ENCODE measurements at regions not wholly inside any gene's neighbourhood (a gene's known extent, or its start where the extent isn't known, plus 50 kb on each side); places are given as distances from the start of the nearest gene placed in this dataset.

GRCh38 chr5:166977911-166978422, 1313.5 kb upstream of the WWC1 start:
- DNase-seq, result no peak

- DNase-seq, result no peak
Measured at GRCh38 chr5:166979307-166979895, 1312.0 kb upstream of the WWC1 start.

- DNase-seq, result no peak
Measured at GRCh38 chr5:166980666-166981065, 1310.8 kb upstream of the WWC1 start.

DNA sequence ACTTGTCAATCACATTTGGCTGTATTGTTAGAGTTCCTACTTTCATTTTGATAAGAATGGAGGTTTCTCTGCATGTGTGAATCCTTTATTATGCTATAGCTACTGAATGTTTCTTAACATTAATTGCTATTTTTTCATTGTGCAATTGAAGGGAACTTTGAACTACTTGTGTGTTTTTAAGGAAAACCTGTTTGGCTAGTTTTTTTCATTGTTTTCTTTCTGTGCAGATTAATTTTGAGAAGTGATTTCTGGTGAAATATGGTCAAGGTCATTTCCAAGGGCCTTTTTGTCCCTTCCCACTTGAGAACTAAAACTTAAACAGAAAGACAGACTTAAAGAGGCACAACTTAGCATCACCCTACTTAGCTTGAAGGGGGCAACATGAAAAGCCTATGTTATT, 1309.2 kb upstream of the WWC1 start:
- DNase-seq, result no peak

GRCh38 chr5:166991601-166992000, 1299.8 kb upstream of the WWC1 start:
- DNase-seq, result no peak

- no peak for DNase-seq
Measured at GRCh38 chr5:166992108-166992507, 1299.3 kb upstream of the WWC1 start.

DNA sequence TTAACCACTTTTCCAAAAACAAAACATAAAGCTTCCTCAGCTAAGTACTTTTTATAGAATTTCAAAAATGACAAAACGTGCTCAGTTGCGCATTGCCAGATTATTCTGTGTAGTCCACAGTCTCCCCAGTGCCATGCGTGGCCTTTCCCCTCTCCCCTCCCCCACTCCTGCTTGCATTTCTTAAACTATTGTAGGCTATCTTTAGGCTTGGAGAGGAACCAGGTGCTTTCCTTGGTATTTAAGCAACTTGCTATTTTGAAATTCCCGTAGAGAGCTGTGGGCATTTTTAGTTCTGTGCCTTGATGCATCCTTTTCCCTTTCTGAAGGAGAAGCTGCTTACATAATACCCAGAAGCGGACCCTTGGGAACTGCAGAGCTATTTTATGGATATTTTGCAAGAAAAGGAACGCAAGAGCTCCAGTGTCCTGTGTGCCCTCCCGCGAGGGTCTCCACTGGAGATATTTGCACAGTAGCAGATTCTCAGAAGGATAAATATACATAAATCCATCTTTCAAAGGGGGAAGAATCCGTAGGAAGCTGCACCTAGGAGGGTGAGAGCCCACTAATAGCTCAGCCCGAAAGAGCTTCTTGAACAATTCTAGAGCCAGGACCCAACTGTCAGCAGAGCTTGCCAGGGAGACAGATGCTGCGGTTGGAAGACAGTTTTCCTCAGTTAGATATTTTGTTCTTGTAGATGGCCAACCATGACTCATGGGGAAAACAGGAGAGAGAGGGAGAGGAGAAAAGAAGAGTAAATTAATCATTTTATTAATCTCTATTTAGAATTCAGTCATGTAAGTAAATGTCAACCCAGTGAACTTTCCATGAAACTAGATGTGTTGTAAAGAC, 1298.3 kb upstream of the WWC1 start:
- no peak for DNase-seq

- no peak for DNase-seq
Measured at GRCh38 chr5:166994226-166994625, 1297.2 kb upstream of the WWC1 start.

DNA sequence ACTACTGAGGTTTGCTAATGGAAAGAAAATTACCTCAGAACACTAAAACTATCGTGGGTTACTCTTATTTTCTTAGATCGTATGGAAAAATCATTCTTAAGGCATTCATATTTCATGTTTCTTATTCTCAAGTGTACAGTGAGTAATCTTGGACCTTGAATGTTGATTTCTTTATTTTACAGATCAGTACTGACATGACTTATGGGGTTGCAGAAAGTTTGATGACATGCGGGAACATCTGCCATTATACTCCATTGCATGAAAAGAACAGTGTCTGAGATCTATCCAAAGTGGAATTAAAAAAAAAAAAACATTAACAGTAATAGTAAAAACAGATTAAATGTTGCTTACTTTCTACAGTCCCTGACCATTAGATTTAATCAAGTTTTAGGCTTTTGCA, 1290.2 kb upstream of the WWC1 start:
- DNase-seq, result no peak

DNA sequence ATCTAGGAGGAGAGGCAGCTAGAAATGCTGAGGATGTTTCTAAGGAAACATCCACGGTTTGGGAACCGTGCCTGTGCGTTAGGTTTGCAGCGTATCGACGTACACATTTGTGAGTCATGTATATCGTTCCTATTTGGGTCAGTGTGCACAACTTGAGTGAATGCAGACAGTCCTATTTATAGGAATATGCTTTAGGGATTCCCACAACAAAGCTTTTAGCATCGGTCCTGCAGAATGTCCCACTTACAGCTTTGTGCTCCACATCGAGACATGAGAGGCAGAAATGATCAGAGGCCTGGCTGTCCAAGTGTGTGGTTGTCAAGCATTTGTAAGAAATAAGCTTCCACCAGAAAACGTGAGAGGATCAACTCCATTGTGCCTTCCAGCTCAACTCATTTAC, 1282.7 kb upstream of the WWC1 start:
- DNase-seq, result no peak

DNA sequence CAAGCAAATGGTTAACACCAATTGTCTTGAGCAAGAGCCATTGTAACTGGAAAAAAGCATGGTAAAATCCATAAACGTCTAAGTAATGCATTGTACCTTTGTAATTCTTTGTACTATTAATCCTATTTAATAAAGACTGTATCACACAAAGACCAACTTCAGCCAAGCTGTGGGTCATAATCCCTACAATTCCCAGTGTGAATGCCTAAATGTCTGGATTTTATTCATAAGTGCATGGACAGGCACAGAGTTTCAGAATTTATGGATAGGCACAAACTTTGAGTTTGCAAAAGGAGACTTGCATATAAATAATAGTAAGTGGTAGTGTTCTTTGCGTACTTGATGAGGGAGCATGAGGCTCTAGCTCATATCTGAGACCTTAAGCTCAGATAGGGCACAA, 1280.2 kb upstream of the WWC1 start:
- DNase-seq, result no peak

GRCh38 chr5:167012123-167013034, 1279.1 kb upstream of the WWC1 start:
- no peak for DNase-seq

- DNase-seq, result no peak
Measured at GRCh38 chr5:167014401-167015056, 1276.9 kb upstream of the WWC1 start.

- DNase-seq, result no peak
Measured at GRCh38 chr5:167020418-167020817, 1271.0 kb upstream of the WWC1 start.

DNA sequence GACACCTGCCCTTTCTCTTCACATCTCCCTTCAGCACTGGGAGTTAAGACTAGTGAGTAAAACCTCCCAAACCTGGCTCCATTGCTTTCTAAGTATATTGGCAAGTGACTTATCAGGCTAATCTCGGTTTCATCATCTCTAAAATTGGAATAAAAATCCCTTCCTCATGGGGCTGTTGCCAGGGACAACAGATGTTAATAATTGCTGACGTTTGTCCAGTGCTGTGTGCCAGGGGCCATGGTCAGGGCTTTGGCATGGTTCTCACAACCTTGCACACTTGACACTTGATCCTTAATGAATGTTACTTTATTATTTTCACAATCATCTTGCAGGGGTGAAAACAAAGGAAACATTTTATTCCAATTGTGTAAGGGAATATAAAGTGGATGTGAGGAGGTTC, 1262.0 kb upstream of the WWC1 start:
- no peak for DNase-seq

DNA sequence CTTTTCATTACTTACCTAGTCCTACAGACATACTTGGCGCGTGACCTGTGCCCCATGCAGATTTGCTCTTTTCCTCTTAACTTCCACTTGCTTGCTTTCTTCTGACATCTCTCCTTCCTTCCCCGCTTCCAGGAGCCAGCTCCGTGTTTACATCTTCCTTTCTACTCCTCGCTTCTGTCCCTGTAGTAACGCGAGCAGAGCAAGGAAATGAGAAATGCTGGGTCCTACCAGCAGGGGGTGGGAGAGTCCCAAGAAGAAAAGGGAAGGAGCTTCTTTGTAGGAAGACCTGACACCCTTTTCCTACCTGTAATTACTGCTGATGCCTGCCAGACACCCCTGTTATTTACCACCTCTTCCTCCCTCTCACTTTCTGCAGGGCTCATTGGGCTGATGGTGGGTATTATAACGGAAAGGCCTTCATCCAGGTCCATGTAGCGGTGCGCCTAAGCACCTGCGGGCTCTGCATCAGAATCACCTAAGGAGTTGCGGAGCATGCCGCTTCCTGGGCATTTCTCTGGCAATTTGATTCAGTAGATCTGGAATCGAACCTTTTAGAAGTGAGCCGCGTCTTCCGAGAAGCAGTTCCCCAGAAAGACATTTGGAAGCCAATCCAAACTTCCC, 1260.8 kb upstream of the WWC1 start:
- DNase-seq, result no peak

GRCh38 chr5:167036585-167036984, 1254.9 kb upstream of the WWC1 start:
- no peak for DNase-seq

- peak in 1 of 2 experiments; percentile 4 for DNase-seq
Measured at GRCh38 chr5:167049043-167049663, 1242.3 kb upstream of the WWC1 start.

DNA sequence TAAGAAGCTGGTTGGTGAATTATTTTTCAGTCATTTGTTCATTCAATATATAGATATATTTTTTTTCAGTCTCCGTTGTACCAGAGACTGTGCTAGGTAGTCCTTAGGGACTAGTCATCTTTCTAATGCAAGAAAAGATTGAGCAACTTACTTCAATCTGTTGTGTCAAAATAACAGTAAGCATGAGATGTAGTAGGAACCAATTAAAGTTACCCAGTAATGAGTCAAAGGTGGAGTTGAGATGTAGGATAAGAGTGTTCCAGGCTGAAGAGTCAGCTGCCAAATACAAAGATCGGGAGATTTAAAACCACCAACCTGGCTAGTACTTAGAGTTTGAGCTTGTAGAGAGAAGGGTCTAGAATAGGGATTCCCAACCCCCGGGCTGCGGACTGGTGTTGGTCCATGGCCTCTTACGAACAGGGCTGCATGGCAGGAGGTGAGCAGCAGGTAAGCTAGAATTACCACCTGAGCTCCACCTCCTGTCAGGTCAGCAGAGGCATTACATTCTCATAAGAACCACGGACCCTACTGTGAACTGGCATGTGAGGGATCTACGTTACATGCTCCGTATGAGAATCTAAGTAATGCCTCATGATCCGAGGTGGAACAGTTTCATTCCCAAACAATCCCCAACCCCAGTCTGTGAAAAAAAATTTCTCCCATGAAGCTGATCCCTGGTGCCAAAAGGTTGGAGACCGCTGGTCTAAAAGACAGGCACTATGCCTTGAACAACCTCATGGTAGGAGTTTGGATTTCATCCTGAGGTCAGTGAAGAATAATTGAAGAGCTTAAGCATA, 1241.5 kb upstream of the WWC1 start:
- no peak for DNase-seq

DNA sequence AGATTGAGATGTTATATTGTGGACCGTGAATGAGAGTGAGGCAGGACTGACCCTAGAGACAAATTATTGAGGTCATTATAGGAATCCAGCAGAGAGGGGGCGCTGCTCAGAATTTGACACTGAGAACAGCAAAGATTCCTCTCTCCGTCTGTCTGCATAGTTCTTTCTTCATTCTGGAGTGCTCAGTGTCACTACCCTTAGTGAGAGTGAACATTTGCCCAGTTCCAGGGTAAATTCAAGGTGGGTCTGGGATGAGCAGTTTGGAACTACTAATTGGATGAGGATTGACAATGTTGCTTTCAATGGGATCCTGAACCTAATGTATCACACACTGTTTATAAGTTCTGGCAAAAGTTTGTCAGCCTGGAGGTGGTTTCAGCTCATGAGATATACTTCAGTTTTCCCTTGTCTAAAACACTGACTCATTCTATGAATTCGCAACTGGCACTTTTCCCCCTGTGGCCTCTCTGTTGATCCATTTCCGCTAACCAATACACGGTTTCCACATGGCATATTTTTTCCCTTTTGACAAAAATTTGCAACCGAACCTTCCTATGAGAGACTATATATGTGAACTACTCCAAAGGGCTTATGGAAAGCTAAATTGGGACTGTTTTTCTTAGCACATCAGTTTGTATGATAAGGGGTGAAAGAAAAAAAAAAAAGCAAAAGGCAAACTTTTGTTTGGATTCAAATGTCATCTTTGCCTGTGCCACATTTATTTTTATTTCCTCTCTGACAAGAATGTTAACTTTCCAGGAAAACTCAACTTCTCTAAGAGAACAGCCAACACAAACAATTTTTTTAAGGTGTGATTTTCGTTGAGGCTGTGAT, 1240.7 kb upstream of the WWC1 start:
- no peak for DNase-seq
